H1 (cell line): ENCODE measurements at regions not wholly inside any gene's neighbourhood (a gene's known extent, or its start where the extent isn't known, plus 50 kb on each side); places are given as distances from the start of the nearest gene placed in this dataset.

Experiments
- CTCF ChIA-PET: fragments of 300-600 bp; sonication (Branson Sonifier 250); formaldehyde crosslinking; loops from one replicate; lab custom pipeline; 2021; ENCODE audit not compliant: partially characterized antibody; lab: Charles Lee
- POLR2A ChIA-PET: fragments of 300-600 bp; sonication (Branson Sonifier 250); formaldehyde crosslinking; loops from one replicate; lab custom pipeline; 2021; ENCODE audit warnings: inconsistent platforms; ENCODE audit not compliant: partially characterized antibody; lab: Charles Lee
- DNase-seq, 2 experiments: peaks; one replicate each; pipeline versions ENCODE4 v3.0.0 to v3.0.0-alpha.2; 2010 to 2022; ENCODE audit warnings: low spot score in 2 of 2, low read depth in 1 of 2, mixed read lengths in 1 of 2
- FAIRE-seq: peaks from 2 replicates; lab custom pipeline; 2011; peaks lifted over from hg19 to GRCh38; lab: Jason Lieb, UNC
- H2AFZ ChIP-seq: 2 replicates; pipeline ENCODE4 v1.8.1; 2012; ENCODE audit warnings: low read length, inconsistent platforms
- H2AK5ac ChIP-seq: 2 replicates; pipeline ENCODE4 v1.6.1; 2013; ENCODE audit warnings: low read depth, low read length
- H2BK120ac ChIP-seq: replicated peaks from 2 replicates; pipeline ENCODE3; 2013; ENCODE audit warnings: low read depth, low read length, inconsistent platforms
- H2BK12ac ChIP-seq: 2 replicates; pipeline ENCODE4 v1.6.1; 2013; ENCODE audit warnings: low read depth, low read length
- H2BK15ac ChIP-seq: 2 replicates; pipeline ENCODE4 v1.6.1; 2013; ENCODE audit warnings: low read length
- H2BK20ac ChIP-seq: 2 replicates; pipeline ENCODE4 v1.6.1; 2013; ENCODE audit warnings: low read length
- H2BK5ac ChIP-seq: 2 replicates; pipeline ENCODE4 v1.6.1; 2013; ENCODE audit warnings: low read depth, low read length
- H3K14ac ChIP-seq: 2 replicates; pipeline ENCODE4 v1.6.1; 2013; ENCODE audit warnings: inconsistent platforms; ENCODE audit not compliant: insufficient read length
- H3K18ac ChIP-seq: 2 replicates; pipeline ENCODE4 v1.6.1; 2013; ENCODE audit warnings: low read length; ENCODE audit errors: extremely low read depth
- H3K23ac ChIP-seq: 2 replicates; pipeline ENCODE4 v1.6.1; 2013; ENCODE audit warnings: inconsistent platforms; ENCODE audit not compliant: insufficient read length
- H3K23me2 ChIP-seq: 2 replicates; pipeline ENCODE4 v1.6.1; 2013; ENCODE audit warnings: low read depth, low read length
- H3K27ac ChIP-seq: 2 replicates; pipeline ENCODE4 v1.6.1; 2011; ENCODE audit warnings: low read depth, low read length, inconsistent platforms
- H3K27me3 ChIP-seq, 4 experiments: replicated peaks in 1 of 4; 1 replicate in 1 of 4; 2 replicates in 3 of 4; pipeline versions ENCODE4 v1.6.1 to v1.8.1; 2011 to 2013; ENCODE audit warnings: low read length in 3 of 4, mild to moderate bottlenecking in 3 of 4, inconsistent platforms in 2 of 4, mixed read lengths in 2 of 4, moderate library complexity in 1 of 4; ENCODE audit not compliant: control insufficient read depth in 3 of 4, insufficient read depth in 3 of 4; ENCODE audit errors: extremely low read depth in 1 of 4
- H3K36me3 ChIP-seq, 4 experiments: 2 replicates each; pipeline versions ENCODE4 v1.6.1 to v1.8.1; 2011 to 2013; ENCODE audit warnings: mild to moderate bottlenecking in 4 of 4, low read length in 3 of 4, moderate library complexity in 2 of 4, control low read depth in 1 of 4, inconsistent platforms in 1 of 4; ENCODE audit not compliant: insufficient read depth in 4 of 4, control insufficient read depth in 2 of 4
- H3K4ac ChIP-seq: replicated peaks from 2 replicates; pipeline ENCODE3; 2013; ENCODE audit warnings: low read length, low read depth, mixed read lengths, inconsistent platforms; ENCODE audit not compliant: insufficient read length
- H3K4me1 ChIP-seq, 4 experiments: replicated peaks in 1 of 4; 1 replicate in 1 of 4; 2 replicates in 3 of 4; pipeline versions ENCODE4 v1.6.1 to v1.8.1; 2011 to 2013; ENCODE audit warnings: low read length in 3 of 4, inconsistent platforms in 2 of 4, mixed read lengths in 1 of 4; ENCODE audit not compliant: insufficient read depth in 4 of 4, control insufficient read depth in 3 of 4
- H3K4me2 ChIP-seq, 2 experiments: 2 replicates each; pipeline versions ENCODE4 v1.6.1 to v1.8.1; 2011 to 2013; ENCODE audit warnings: low read depth in 2 of 2, low read length in 2 of 2, control low read depth in 1 of 2, inconsistent platforms in 1 of 2, mild to moderate bottlenecking in 1 of 2; ENCODE audit not compliant: insufficient read depth in 1 of 2
- H3K4me3 ChIP-seq, 4 experiments: fragments of 200-600, 300-600 bp in 1 of 4; sonication (generic), shearing (Covaris generic), sonication (Bioruptor Twin) in 1 of 4; 2 replicates each; pipeline versions ENCODE4 v1.5.1 to v1.8.1; 2011 to 2016; ENCODE audit warnings: low read length in 4 of 4, low read depth in 3 of 4, control low read depth in 2 of 4, inconsistent platforms in 2 of 4, mild to moderate bottlenecking in 2 of 4, mixed read lengths in 1 of 4, moderate library complexity in 1 of 4; ENCODE audit not compliant: insufficient read depth in 2 of 4; ENCODE audit errors: extremely low read depth in 1 of 4
- H3K56ac ChIP-seq: replicated peaks from 2 replicates; pipeline ENCODE3; 2013; ENCODE audit warnings: low read depth, mild to moderate bottlenecking, mixed read lengths, low read length, inconsistent platforms; ENCODE audit not compliant: insufficient read length
- H3K79me1 ChIP-seq: 2 replicates; pipeline ENCODE4 v1.6.1; 2013; ENCODE audit warnings: low read depth, low read length, control low read depth
- H3K79me2 ChIP-seq, 2 experiments: 2 replicates each; pipeline versions ENCODE4 v1.6.1 to v1.8.1; 2012 to 2013; ENCODE audit warnings: low read length in 2 of 2, mild to moderate bottlenecking in 2 of 2, inconsistent platforms in 1 of 2; ENCODE audit not compliant: insufficient read depth in 2 of 2, control insufficient read depth in 1 of 2
- H3K9ac ChIP-seq, 4 experiments: replicated peaks in 1 of 4; 1 replicate in 1 of 4; 2 replicates in 3 of 4; pipeline versions ENCODE4 v1.6.1 to v1.8.1; 2011 to 2013; ENCODE audit warnings: low read depth in 3 of 4, low read length in 3 of 4, control low read depth in 2 of 4, mild to moderate bottlenecking in 2 of 4, moderate library complexity in 2 of 4, inconsistent platforms in 1 of 4; ENCODE audit errors: extremely low read depth in 1 of 4
- H3K9me3 ChIP-seq, 2 experiments: 2 replicates each; pipeline versions ENCODE4 v1.6.1 to v1.8.1; 2012 to 2013; ENCODE audit warnings: mild to moderate bottlenecking in 2 of 2, moderate library complexity in 2 of 2, control low read depth in 1 of 2, inconsistent platforms in 1 of 2, low read depth in 1 of 2, low read length in 1 of 2, mixed read lengths in 1 of 2; ENCODE audit not compliant: insufficient read depth in 2 of 2
- H4K20me1 ChIP-seq, 2 experiments: replicated peaks in 1 of 2; 2 replicates each; pipeline versions ENCODE3 to v1.8.1; 2011 to 2013; ENCODE audit warnings: inconsistent platforms in 2 of 2, low read length in 2 of 2, mild to moderate bottlenecking in 1 of 2; ENCODE audit not compliant: insufficient read depth in 2 of 2, control insufficient read depth in 1 of 2
- H4K5ac ChIP-seq: 2 replicates; pipeline ENCODE4 v1.6.1; 2013; ENCODE audit warnings: low read length, low read depth, mixed read lengths, inconsistent platforms; ENCODE audit not compliant: insufficient read length
- H4K8ac ChIP-seq: 2 replicates; pipeline ENCODE4 v1.8.0; 2013; ENCODE audit warnings: mild to moderate bottlenecking, moderate library complexity, low read length, inconsistent platforms; ENCODE audit not compliant: insufficient read depth; ENCODE audit errors: extremely low read depth
- H4K91ac ChIP-seq: replicated peaks from 2 replicates; pipeline ENCODE3; 2013; ENCODE audit warnings: low read length, mixed read lengths, inconsistent platforms; ENCODE audit not compliant: insufficient read length
- BACH1 ChIP-seq: IDR thresholded peaks from 2 replicates; pipeline ENCODE4 v1.6.1; 2012; ENCODE audit warnings: low read length, improper control_type of control experiment
- CHD1 ChIP-seq: IDR thresholded peaks from 2 replicates; pipeline ENCODE4 v1.6.1; 2012; ENCODE audit warnings: low read depth, low read length, improper control_type of control experiment
- EZH2 ChIP-seq: fragments of 200-600 bp; sonication (generic); IDR thresholded peaks from 2 replicates; pipeline ENCODE4 v1.7.1; 2012; ENCODE audit warnings: low read depth, mild to moderate bottlenecking, moderate library complexity, low read length, inconsistent platforms; ENCODE audit not compliant: severe bottlenecking
- GTF2F1 ChIP-seq: IDR thresholded peaks from 2 replicates; pipeline ENCODE4 v1.6.1; 2012; ENCODE audit warnings: low read depth, low read length, improper control_type of control experiment, borderline replicate concordance
- HDAC2 ChIP-seq, 2 experiments: fragments of 300-600 bp in 1 of 2; sonication (generic) in 1 of 2; IDR thresholded peaks; 2 replicates each; pipeline ENCODE4 v1.6.1; 2011 to 2012; ENCODE audit warnings: low read depth in 2 of 2, low read length in 2 of 2, mild to moderate bottlenecking in 2 of 2, moderate library complexity in 2 of 2, borderline replicate concordance in 1 of 2, inconsistent platforms in 1 of 2
- KDM4A ChIP-seq: IDR thresholded peaks from one replicate; pipeline ENCODE4 v1.7.1; 2012; ENCODE audit warnings: low read depth, mild to moderate bottlenecking, moderate library complexity, low read length, inconsistent platforms; ENCODE audit not compliant: severe bottlenecking
- NRF1 ChIP-seq: IDR thresholded peaks from 2 replicates; pipeline ENCODE4 v1.6.1; 2011; ENCODE audit warnings: mild to moderate bottlenecking, low read depth, low read length, improper control_type of control experiment
- POLR2AphosphoS5 ChIP-seq: IDR thresholded peaks from 2 replicates; pipeline ENCODE4 v1.6.1; 2011; ENCODE audit warnings: low read depth, low read length
- RAD21 ChIP-seq, 2 experiments: IDR thresholded peaks in 1 of 2; conservative IDR thresholded peaks in 1 of 2; 2 replicates each; pipeline ENCODE4 v1.6.1; 2011; ENCODE audit warnings: low read depth in 2 of 2, low read length in 2 of 2, improper control_type of control experiment in 1 of 2, inconsistent platforms in 1 of 2, mild to moderate bottlenecking in 1 of 2, moderate library complexity in 1 of 2
- RXRA ChIP-seq: IDR thresholded peaks from 2 replicates; pipeline ENCODE4 v1.6.1; 2011; ENCODE audit warnings: low read depth, mild to moderate bottlenecking, low read length, moderate library complexity; ENCODE audit not compliant: insufficient read depth
- SRF ChIP-seq: IDR thresholded peaks from 2 replicates; pipeline ENCODE4 v1.6.1; 2011; ENCODE audit warnings: mild to moderate bottlenecking, low read depth, low read length, moderate library complexity
- TEAD4 ChIP-seq: IDR thresholded peaks from 2 replicates; pipeline ENCODE4 v1.6.1; 2012; ENCODE audit warnings: low read depth, low read length, inconsistent platforms, mixed read lengths
- YY1 ChIP-seq: IDR thresholded peaks from 2 replicates; pipeline ENCODE4 v1.6.1; 2011; ENCODE audit warnings: low read depth, mild to moderate bottlenecking, low read length
- WGBS, 2 experiments: shearing (Covaris generic) in 1 of 2; methylation state at CpG; one replicate each; pipeline versions ENCODE4 v1.1.6 to v1.1.7; 2013 to 2015; ENCODE audit warnings: low lambda C conversion rate in 2 of 2, mixed read lengths in 2 of 2, inconsistent platforms in 1 of 2, low coverage in 1 of 2, missing lambda C conversion rate in 1 of 2; ENCODE audit not compliant: insufficient replicate concordance in 2 of 2, insufficient coverage in 1 of 2, insufficient read length in 1 of 2; ENCODE audit errors: extremely low coverage in 1 of 2, missing lambda C conversion rate in 1 of 2; 5-methylcytosine and 5-hydroxymethylcytosine counted together
- TF ChIP-seq, protein P1 (sequence below): IDR thresholded peaks from 2 replicates; pipeline ENCODE4 v1.6.1; 2011; ENCODE audit warnings: low read length, improper control_type of control experiment

DNA sequence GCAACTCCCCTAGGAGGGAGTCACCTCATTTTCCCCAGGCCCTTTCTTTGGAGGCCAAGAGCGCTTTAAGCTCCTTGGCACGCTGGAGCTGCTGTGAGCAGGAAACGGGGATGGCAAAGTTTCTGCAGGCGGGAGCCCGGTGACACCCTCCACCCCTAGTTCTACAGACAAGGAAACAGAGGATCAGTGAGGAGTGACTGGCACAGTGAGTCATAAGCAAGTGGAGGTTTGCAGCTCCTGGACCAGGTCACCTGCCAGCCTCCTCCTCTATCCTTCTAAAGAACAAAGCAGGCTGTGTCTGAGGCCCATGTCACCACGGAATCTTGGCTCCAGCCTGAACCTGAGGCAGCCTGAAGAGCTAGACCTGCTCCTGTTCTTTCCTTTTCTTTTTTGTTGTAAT lies 141.9 kb downstream of the TMEM132E start:
- Histone ChIP-seq H4K5ac (no peak overlapping the region), H4K91ac (no peak overlapping the region), H2BK12ac (no peak overlapping the region), H3K4me3 (no peak overlapping the region), H2AK5ac (no peak overlapping the region), H3K36me3 (no peaks in the 10 kb centered on the region), H3K14ac (no peak overlapping the region), H3K23me2 (no peaks in the 10 kb centered on the region), H3K4me2 (no peak overlapping the region), H3K9ac (no peak overlapping the region), H4K8ac (no peak overlapping the region), H3K79me2 (no peaks in the 10 kb centered on the region), H3K23ac (no peak overlapping the region), H3K27me3 (no peaks in the 10 kb centered on the region), H3K4ac (no peak overlapping the region), H2BK20ac (no peak overlapping the region), H3K27ac (no peak overlapping the region), H2BK15ac (no peak overlapping the region), H4K20me1 (no peaks in the 10 kb centered on the region), H3K18ac (no peak overlapping the region), H2AFZ (no peak overlapping the region), H3K4me1 (no peaks in the 10 kb centered on the region; a peak in 1 of 7 replicates), H2BK120ac (no peak overlapping the region), H3K56ac (no peak overlapping the region), H3K79me1 (no peaks in the 10 kb centered on the region), H2BK5ac (no peak overlapping the region), H3K9me3 (no peaks in the 10 kb centered on the region)
- DNase-seq (no peak), FAIRE-seq (no peak)
- CTCF ChIA-PET, result interaction anchor here (0.7 to 1.7 kb wide), 5 partner anchors 12 to 179 kb away, joined by 3 to 5 read pairs (median 4); no protein-coding TSS in a partner anchor
- 78% methylated on average over 6 of the region's 6 CpGs; no CpG with 5 or more reads in 1 of the 2 experiments for WGBS, 2 experiments
- POLR2A ChIA-PET, result no interaction called here
- TF ChIP-seq KDM4A (no peak), RAD21 (IDR thresholded peaks at IDR 0.05 in 1 of 2, conservative IDR thresholded peaks at IDR 0.05 in 1 of 2; ENCODE audit: low read depth in 2 of 2, low read length in 2 of 2) (no peak), CHD1 (no peak), EZH2 (no peak), TEAD4 (no peak), RXRA (no peak), HDAC2 (IDR thresholded peaks at IDR 0.05; ENCODE audit: borderline replicate concordance in 1 of 2, low read depth in 2 of 2, low read length in 2 of 2) (no peak), POLR2AphosphoS5 (no peak), YY1 (no peak), NRF1 (no peak), GTF2F1 (no peak), SRF (no peak), BACH1 (no peak)
- TF ChIP-seq, protein P1, sequence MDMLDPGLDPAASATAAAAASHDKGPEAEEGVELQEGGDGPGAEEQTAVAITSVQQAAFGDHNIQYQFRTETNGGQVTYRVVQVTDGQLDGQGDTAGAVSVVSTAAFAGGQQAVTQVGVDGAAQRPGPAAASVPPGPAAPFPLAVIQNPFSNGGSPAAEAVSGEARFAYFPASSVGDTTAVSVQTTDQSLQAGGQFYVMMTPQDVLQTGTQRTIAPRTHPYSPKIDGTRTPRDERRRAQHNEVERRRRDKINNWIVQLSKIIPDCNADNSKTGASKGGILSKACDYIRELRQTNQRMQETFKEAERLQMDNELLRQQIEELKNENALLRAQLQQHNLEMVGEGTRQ, result no peak
